ENCODE measurements at regions not wholly inside any gene's neighbourhood (a gene's known extent, or its start where the extent isn't known, plus 50 kb on each side); places are given as distances from the start of the nearest gene placed in this dataset.

DNA sequence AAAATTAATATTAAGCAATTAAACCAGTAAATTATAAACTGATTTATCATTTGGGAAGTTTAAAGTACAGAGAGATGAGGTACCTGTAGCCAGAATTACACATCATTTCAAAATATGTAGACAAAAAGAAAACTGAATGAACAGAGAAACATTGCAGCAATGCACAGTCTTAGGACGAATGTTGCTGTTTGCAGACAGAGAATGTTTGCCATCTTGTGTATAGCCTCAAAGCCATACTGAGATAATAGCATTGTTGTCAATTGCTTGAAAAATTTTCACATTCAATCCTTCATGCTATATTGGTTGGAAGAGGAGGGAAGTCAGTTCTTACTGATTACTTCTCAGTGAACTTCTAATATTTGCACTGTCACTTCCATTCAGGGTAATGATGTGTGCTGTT lies 326.2 kb downstream of the PRR16 start:
- Histone ChIP-seq H3K36me3 (replicated peaks in 1 of 2; ENCODE audit: control extremely low read depth in 1 of 2, control insufficient read depth in 1 of 2, extremely low read depth in 1 of 2, insufficient read depth in 2 of 2, low read length in 1 of 2) (no peaks in the 10 kb centered on the region), H3K4me2 (replicated peaks; ENCODE audit: low read depth, low read length, poor library complexity, severe bottlenecking) (no peak overlapping the region), H3K27ac (ENCODE audit: low read length in 2 of 2) (no peak overlapping the region), H3K4me1 (ENCODE audit: control insufficient read depth in 2 of 2, insufficient read depth in 2 of 2, low read length in 2 of 2) (no peaks in the 10 kb centered on the region), H3K79me2 (ENCODE audit: control insufficient read depth, insufficient read depth, low read length) (no peaks in the 10 kb centered on the region), H3K4me3 (ENCODE audit: control extremely low read depth in 1 of 5, extremely low read depth in 1 of 5, insufficient read depth in 1 of 5, low read depth in 2 of 5, low read length in 4 of 5) (no peak overlapping the region), H3K9me3 (ENCODE audit: control extremely low read depth in 1 of 3, control insufficient read depth in 2 of 3, insufficient read depth in 1 of 3, low read length in 2 of 3) (no peaks in the 10 kb centered on the region), H2AFZ (ENCODE audit: insufficient read depth, low read depth, low read length, poor library complexity, severe bottlenecking) (no peak overlapping the region), H4K20me1 (ENCODE audit: control insufficient read depth, insufficient read depth, low read length, poor library complexity, severe bottlenecking) (no peaks in the 10 kb centered on the region), H3K9ac (ENCODE audit: low read length) (no peak overlapping the region), H3K27me3 (replicated peaks in 1 of 4; ENCODE audit: control extremely low read depth in 1 of 4, control insufficient read depth in 3 of 4, insufficient read depth in 4 of 4, low read length in 3 of 4) (no peaks in the 10 kb centered on the region)
- ChIA-PET POLR2A (no interaction called here), CTCF (no interaction called here)
- DNase-seq (no peak), ATAC-seq (ENCODE audit: low read depth) (no peak)
- Mint-ChIP-seq H3K4me1 (no peaks in the 10 kb centered on the region), H3K27ac (no peak overlapping the region), H3K4me3 (no peak overlapping the region), H3K9me3 (ENCODE audit: insufficient read depth) (no peaks in the 10 kb centered on the region), H3K27me3 (no peaks in the 10 kb centered on the region)
- no CpG with 5 or more reads among the region's 1 CpG for WGBS (ENCODE audit: insufficient coverage)
- intact Hi-C loops (cut with micrococcal nuclease), result no loop called here
- TF ChIP-seq, protein P1, sequence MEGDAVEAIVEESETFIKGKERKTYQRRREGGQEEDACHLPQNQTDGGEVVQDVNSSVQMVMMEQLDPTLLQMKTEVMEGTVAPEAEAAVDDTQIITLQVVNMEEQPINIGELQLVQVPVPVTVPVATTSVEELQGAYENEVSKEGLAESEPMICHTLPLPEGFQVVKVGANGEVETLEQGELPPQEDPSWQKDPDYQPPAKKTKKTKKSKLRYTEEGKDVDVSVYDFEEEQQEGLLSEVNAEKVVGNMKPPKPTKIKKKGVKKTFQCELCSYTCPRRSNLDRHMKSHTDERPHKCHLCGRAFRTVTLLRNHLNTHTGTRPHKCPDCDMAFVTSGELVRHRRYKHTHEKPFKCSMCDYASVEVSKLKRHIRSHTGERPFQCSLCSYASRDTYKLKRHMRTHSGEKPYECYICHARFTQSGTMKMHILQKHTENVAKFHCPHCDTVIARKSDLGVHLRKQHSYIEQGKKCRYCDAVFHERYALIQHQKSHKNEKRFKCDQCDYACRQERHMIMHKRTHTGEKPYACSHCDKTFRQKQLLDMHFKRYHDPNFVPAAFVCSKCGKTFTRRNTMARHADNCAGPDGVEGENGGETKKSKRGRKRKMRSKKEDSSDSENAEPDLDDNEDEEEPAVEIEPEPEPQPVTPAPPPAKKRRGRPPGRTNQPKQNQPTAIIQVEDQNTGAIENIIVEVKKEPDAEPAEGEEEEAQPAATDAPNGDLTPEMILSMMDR (IDR thresholded peaks at IDR 0.05), result no peak
- no peak for TF ChIP-seq EZH2 (IDR thresholded peaks at IDR 0.05; ENCODE audit: borderline replicate concordance, insufficient read depth, low read depth, low read length, poor library complexity, severe bottlenecking)

DNA sequence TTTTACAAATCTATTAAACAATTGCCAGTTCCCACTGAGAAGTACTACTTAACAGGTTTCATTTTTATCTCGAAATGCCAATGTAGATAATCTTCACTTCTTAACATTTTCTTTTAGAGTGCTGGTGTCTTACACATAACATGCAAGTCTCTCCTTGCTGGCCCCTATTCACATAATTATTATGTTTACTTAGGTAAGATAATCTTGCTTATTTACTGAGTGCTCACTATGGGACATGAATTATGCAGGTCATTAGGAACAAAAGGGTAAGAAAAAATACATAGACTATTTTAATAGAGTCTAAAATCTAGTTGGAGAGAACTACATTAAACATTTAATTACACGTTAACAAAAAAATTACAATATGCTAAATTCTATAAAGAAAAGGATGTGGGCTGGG lies 328.4 kb downstream of the PRR16 start:
- Mint-ChIP-seq H3K9me3 (ENCODE audit: insufficient read depth) (no peaks in the 10 kb centered on the region), H3K4me3 (no peak overlapping the region), H3K4me1 (no peaks in the 10 kb centered on the region), H3K27ac (no peak overlapping the region), H3K27me3 (no peaks in the 10 kb centered on the region)
- intact Hi-C loops (cut with micrococcal nuclease), result no loop called here
- Histone ChIP-seq H3K4me2 (replicated peaks; ENCODE audit: low read depth, low read length, poor library complexity, severe bottlenecking) (no peak overlapping the region), H3K4me3 (ENCODE audit: control extremely low read depth in 1 of 5, extremely low read depth in 1 of 5, insufficient read depth in 1 of 5, low read depth in 2 of 5, low read length in 4 of 5) (no peak overlapping the region), H2AFZ (ENCODE audit: insufficient read depth, low read depth, low read length, poor library complexity, severe bottlenecking) (no peak overlapping the region), H3K27ac (ENCODE audit: low read length in 2 of 2) (no peak overlapping the region), H4K20me1 (ENCODE audit: control insufficient read depth, insufficient read depth, low read length, poor library complexity, severe bottlenecking) (no peaks in the 10 kb centered on the region), H3K9ac (ENCODE audit: low read length) (no peak overlapping the region), H3K27me3 (replicated peaks in 1 of 4; ENCODE audit: control extremely low read depth in 1 of 4, control insufficient read depth in 3 of 4, insufficient read depth in 4 of 4, low read length in 3 of 4) (no peaks in the 10 kb centered on the region), H3K79me2 (ENCODE audit: control insufficient read depth, insufficient read depth, low read length) (no peaks in the 10 kb centered on the region), H3K4me1 (ENCODE audit: control insufficient read depth in 2 of 2, insufficient read depth in 2 of 2, low read length in 2 of 2) (no peaks in the 10 kb centered on the region), H3K9me3 (ENCODE audit: control extremely low read depth in 1 of 3, control insufficient read depth in 2 of 3, insufficient read depth in 1 of 3, low read length in 2 of 3) (no peaks in the 10 kb centered on the region), H3K36me3 (replicated peaks in 1 of 2; ENCODE audit: control extremely low read depth in 1 of 2, control insufficient read depth in 1 of 2, extremely low read depth in 1 of 2, insufficient read depth in 2 of 2, low read length in 1 of 2) (no peaks in the 10 kb centered on the region)
- ChIA-PET POLR2A (no interaction called here), CTCF (no interaction called here)
- TF ChIP-seq, protein P1 (IDR thresholded peaks at IDR 0.05), result no peak
- TF ChIP-seq EZH2 (IDR thresholded peaks at IDR 0.05; ENCODE audit: borderline replicate concordance, insufficient read depth, low read depth, low read length, poor library complexity, severe bottlenecking), result no peak
- no peak for DNase-seq
- WGBS (ENCODE audit: insufficient coverage), result no CpG with 5 or more reads among the region's 2 CpGs
- ATAC-seq (ENCODE audit: low read depth), result no peak

Data from B cell (primary cell).